HepG2 (cell line): ENCODE measurements at regions not wholly inside any gene's neighbourhood (a gene's known extent, or its start where the extent isn't known, plus 50 kb on each side); places are given as distances from the start of the nearest gene placed in this dataset.

Source experiments
- ATAC-seq: fragments of 200-7000 bp; cut with Tn5 transposase; 3 replicates; pipeline ENCODE4 v1.9.1; 2020; ENCODE audit warnings: mild to moderate bottlenecking, moderate library complexity
- BruUV-seq: library from RNA; stranded (reverse); fragments of 400-500 nt; replicated peaks from 2 replicates; lab custom pipeline; 2021; lab: Mats Ljungman, UMichigan
- CTCF ChIA-PET: fragments of 300-600 bp; formaldehyde crosslinking; extraction: SDS; loops from one replicate; lab custom pipeline; 2021; ENCODE audit warnings: low total read pairs, inconsistent platforms, low intra/inter-chr PET ratio; lab: Yijun Ruan, JAX
- POLR2A ChIA-PET: fragments of 350-600 bp; sonication (Branson Sonifier 250); formaldehyde crosslinking; loops from one replicate; lab custom pipeline; 2020; ENCODE audit warnings: antibody characterized with exemption, inconsistent platforms; lab: Yijun Ruan, JAX
- DNase-seq: peaks from one replicate; pipeline ENCODE4 v3.0.0-alpha.2; 2015; ENCODE audit warnings: low spot score
- FAIRE-seq: peaks from 3 replicates; lab custom pipeline; 2011; peaks lifted over from hg19 to GRCh38; lab: Jason Lieb, UNC
- H2AFZ ChIP-seq: one replicate; pipeline ENCODE4 v1.6.1; 2011; ENCODE audit warnings: low read length, inconsistent platforms
- H3K27ac ChIP-seq: fragments of 300-600 bp; 3 replicates; pipeline ENCODE4 v1.8.0; 2011; ENCODE audit warnings: mixed run types, mild to moderate bottlenecking, mixed read lengths, low read length, inconsistent platforms; ENCODE audit not compliant: insufficient read depth; ENCODE audit errors: extremely low read length
- H3K27me3 ChIP-seq, 2 experiments: fragments of 200-600 bp in 1 of 2; 2 replicates in 1 of 2; 3 replicates in 1 of 2; pipeline versions ENCODE4 v1.6.0 to v1.8.0; 2011; ENCODE audit warnings: low read length in 2 of 2, mild to moderate bottlenecking in 2 of 2, moderate library complexity in 2 of 2, inconsistent platforms in 1 of 2; ENCODE audit not compliant: insufficient read depth in 2 of 2, control insufficient read depth in 1 of 2
- H3K36me3 ChIP-seq, 2 experiments: fragments of 200-600 bp in 1 of 2; replicated peaks in 1 of 2; 2 replicates in 1 of 2; 3 replicates in 1 of 2; pipeline versions ENCODE4 v1.5.1 to v1.8.0; 2011; ENCODE audit warnings: low read length in 2 of 2, inconsistent platforms in 1 of 2; ENCODE audit not compliant: insufficient read depth in 2 of 2, control insufficient read depth in 1 of 2
- H3K4me1 ChIP-seq: 2 replicates; pipeline ENCODE4 v1.5.1; 2012; ENCODE audit warnings: low read length, inconsistent platforms; ENCODE audit not compliant: insufficient read depth
- H3K4me2 ChIP-seq: 2 replicates; pipeline ENCODE4 v1.6.0; 2011; ENCODE audit warnings: low read depth, low read length, inconsistent platforms
- H3K4me3 ChIP-seq, 3 experiments: fragments of 200-600 bp in 1 of 3; sonication (generic), shearing (Covaris generic) in 1 of 3; replicated peaks in 1 of 3; 2 replicates each; pipeline ENCODE4 v1.5.1; 2011 to 2016; ENCODE audit warnings: low read length in 3 of 3, inconsistent platforms in 2 of 3, low read depth in 2 of 3, mild to moderate bottlenecking in 2 of 3, control low read depth in 1 of 3, mixed read lengths in 1 of 3; ENCODE audit not compliant: insufficient read depth in 1 of 3
- H3K79me2 ChIP-seq: one replicate; pipeline ENCODE4 v1.6.1; 2011; ENCODE audit warnings: low read length, inconsistent platforms; ENCODE audit not compliant: insufficient read depth
- H3K9ac ChIP-seq: 2 replicates; pipeline ENCODE4 v1.6.0; 2011; ENCODE audit warnings: mild to moderate bottlenecking, low read depth, low read length, inconsistent platforms; ENCODE audit not compliant: insufficient read depth
- H3K9me3 ChIP-seq: 2 replicates; pipeline ENCODE4 v1.5.1; 2012; ENCODE audit warnings: mild to moderate bottlenecking, low read length
- H4K20me1 ChIP-seq: 2 replicates; pipeline ENCODE4 v1.6.0; 2011; ENCODE audit warnings: inconsistent platforms, mild to moderate bottlenecking, low read length, moderate library complexity; ENCODE audit not compliant: insufficient read depth
- CEBPB ChIP-seq: IDR thresholded peaks from 2 replicates; pipeline ENCODE4 v1.6.1; 2011; ENCODE audit warnings: low read depth, low read length, improper control_type of control experiment, borderline replicate concordance
- SKIL ChIP-seq: sonication (generic); formaldehyde crosslinking; IDR thresholded peaks from 2 replicates; pipeline ENCODE4 v1.8.0; 2022; ENCODE audit warnings: missing genetic modification reagents, mild to moderate bottlenecking, moderate library complexity, borderline replicate concordance
- TGIF2 ChIP-seq: IDR thresholded peaks from 2 replicates; pipeline ENCODE4 v1.6.1; 2016; ENCODE audit warnings: control low read depth, missing compliant biosample characterization
- ZNF431 ChIP-seq: sonication (generic); formaldehyde crosslinking; IDR thresholded peaks from 2 replicates; pipeline ENCODE4 v1.9.0; 2022; ENCODE audit warnings: missing genetic modification reagents, low read depth, mild to moderate bottlenecking, borderline replicate concordance
- ZNF572 ChIP-seq: sonication (generic); formaldehyde crosslinking; IDR thresholded peaks from 2 replicates; pipeline ENCODE4 v1.5.1; 2020; ENCODE audit warnings: mild to moderate bottlenecking, missing genetic modification reagents
- WGBS: methylation state at CpG from one replicate; pipeline ENCODE4 v1.1.6; 2017; ENCODE audit warnings: low lambda C conversion rate; 5-methylcytosine and 5-hydroxymethylcytosine counted together
- in situ Hi-C: cut with HindIII; loops from 2 replicates; pipeline ENCODE4 v1.10.0; 2017; ENCODE audit warnings: low pct_unique_long_range_greater_than_20kb; ENCODE audit not compliant: extremely low pct_ligation_motif_present
- intact Hi-C: fragments of 100-400 bp; cut with micrococcal nuclease; formaldehyde crosslinking; loops from one replicate; pipeline ENCODE4 v1.10.0; 2022; ENCODE audit not compliant: unreplicated experiment

DNA sequence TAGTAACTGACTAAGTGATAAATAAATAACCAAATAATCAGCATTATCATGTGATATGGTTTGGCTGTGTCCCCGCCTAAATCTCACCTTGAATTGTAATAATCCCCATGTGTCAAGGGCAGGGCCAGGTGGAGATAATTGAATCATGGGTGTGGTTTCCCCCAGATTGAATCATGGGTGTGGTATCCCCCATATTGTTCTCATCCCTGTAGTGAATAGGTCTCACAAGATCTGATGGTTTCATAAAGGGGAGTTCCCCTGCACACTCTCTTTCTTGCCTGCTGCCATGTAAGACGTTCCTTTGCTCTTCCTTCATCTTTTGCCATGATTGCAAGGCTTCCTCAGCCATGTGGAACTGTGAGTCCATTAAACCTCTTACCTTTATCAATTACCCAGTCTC is 72.1 kb upstream of the NRP1 start:
- Histone ChIP-seq H3K27me3 (peaks cover 0 to 3% of the 10 kb centered on the region in 2 experiments; a peak in 2 of 5 replicates), H4K20me1 (no peaks in the 10 kb centered on the region), H3K36me3 (no peaks in the 10 kb centered on the region), H3K4me3 (no peak overlapping the region), H3K4me2 (no peak overlapping the region), H2AFZ (no peak overlapping the region), H3K9ac (no peak overlapping the region), H3K4me1 (no peaks in the 10 kb centered on the region), H3K79me2 (no peaks in the 10 kb centered on the region), H3K27ac (no peak overlapping the region), H3K9me3 (no peaks in the 10 kb centered on the region)
- TF ChIP-seq ZNF431 (CRISPR knock-in tag) (peak; percentile 37; the same call in 1 of the 2 replicates), ZNF572 (CRISPR knock-in tag) (no peak), SKIL (CRISPR knock-in tag) (no peak)
- DNase-seq (no peak), FAIRE-seq (no peak), ATAC-seq (no peak)
- 13% methylated on average over 2 of the region's 2 CpGs for WGBS
- ChIA-PET POLR2A (no interaction called here), CTCF (no interaction called here)
- intact Hi-C loops (no loop called here), in situ Hi-C loops (no loop called here)
- no TSS peak for BruUV-seq

DNA sequence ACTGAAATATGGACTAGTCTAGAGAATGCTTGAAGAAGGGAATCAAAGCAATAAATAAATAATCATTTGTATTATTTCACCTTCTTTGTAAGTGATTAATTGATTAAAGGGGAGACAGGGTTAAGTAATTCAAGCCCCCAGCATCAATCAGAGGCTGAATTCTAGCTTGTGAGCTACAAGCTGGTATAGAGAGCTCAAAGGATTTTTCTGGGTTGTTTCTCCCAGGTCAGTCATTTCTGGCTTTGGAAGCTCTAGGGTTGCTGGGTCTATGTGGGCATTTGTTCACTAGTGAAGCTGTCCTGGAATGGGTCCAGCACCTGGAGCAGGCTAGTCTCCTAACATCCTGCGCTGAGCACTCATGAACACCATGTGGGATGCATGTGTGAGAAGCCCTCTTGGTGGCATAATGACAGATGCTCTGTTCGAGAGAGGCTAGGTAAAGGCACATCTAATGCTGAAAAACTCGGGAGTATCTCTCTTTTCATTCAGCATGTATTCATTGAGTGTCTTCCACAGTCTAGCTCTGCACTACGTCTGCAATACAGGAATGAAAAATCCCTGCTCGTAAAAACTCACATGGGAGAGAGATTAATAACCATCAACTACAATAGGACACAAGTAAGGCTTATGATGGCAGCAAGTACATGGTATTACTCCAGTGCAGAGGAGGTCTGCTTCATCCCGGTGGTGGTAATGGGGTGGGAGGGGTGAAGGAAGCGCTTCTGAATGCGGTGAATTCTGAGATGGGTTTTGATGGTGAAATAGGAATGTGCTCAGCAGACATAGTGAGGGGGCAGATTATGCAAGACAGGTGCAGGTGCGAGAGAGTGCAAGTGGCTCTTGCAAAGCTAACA is 68.0 kb upstream of the NRP1 start:
- POLR2A ChIA-PET = no interaction called here
- no peak for DNase-seq
- H3K4me3 ChIP-seq = no peak overlapping the region
- in situ Hi-C loops (no loop called here), intact Hi-C loops (no loop called here)
- H3K4me1 ChIP-seq = no peaks in the 10 kb centered on the region
- no TSS peak for BruUV-seq
- H3K27ac ChIP-seq = no peak overlapping the region
- ATAC-seq = no peak
- H3K79me2 ChIP-seq = no peaks in the 10 kb centered on the region
- H3K27me3 ChIP-seq = peaks cover 0 to 3% of the 10 kb centered on the region in 2 experiments; a peak in 2 of 5 replicates
- H4K20me1 ChIP-seq = no peaks in the 10 kb centered on the region
- peaks cover under 1% of the 10 kb centered on the region; the same call in 1 of the 2 replicates for H3K9me3 ChIP-seq
- CTCF ChIA-PET = no interaction called here
- no peak for FAIRE-seq
- 16% methylated on average over 8 of the region's 9 CpGs for WGBS
- H3K9ac ChIP-seq = no peak overlapping the region
- H2AFZ ChIP-seq = no peak overlapping the region
- TF ChIP-seq CEBPB = peak; percentile 21; the same call in 1 of the 2 replicates
- TF ChIP-seq TGIF2 = no peak
- H3K36me3 ChIP-seq = no peaks in the 10 kb centered on the region
- H3K4me2 ChIP-seq = no peak overlapping the region
